HepG2 (cell line): ENCODE measurements at regions not wholly inside any gene's neighbourhood (a gene's known extent, or its start where the extent isn't known, plus 50 kb on each side); places are given as distances from the start of the nearest gene placed in this dataset.

ENCODE experiments used
- ATAC-seq: fragments of 200-7000 bp; cut with Tn5 transposase; 3 replicates; pipeline ENCODE4 v1.9.1; 2020; ENCODE audit warnings: mild to moderate bottlenecking, moderate library complexity
- BruUV-seq: library from RNA; stranded (reverse); fragments of 400-500 nt; replicated peaks from 2 replicates; lab custom pipeline; 2021; lab: Mats Ljungman, UMichigan
- CTCF ChIA-PET: fragments of 300-600 bp; formaldehyde crosslinking; extraction: SDS; loops from one replicate; lab custom pipeline; 2021; ENCODE audit warnings: low total read pairs, inconsistent platforms, low intra/inter-chr PET ratio; lab: Yijun Ruan, JAX
- POLR2A ChIA-PET: fragments of 350-600 bp; sonication (Branson Sonifier 250); formaldehyde crosslinking; loops from one replicate; lab custom pipeline; 2020; ENCODE audit warnings: antibody characterized with exemption, inconsistent platforms; lab: Yijun Ruan, JAX
- DNase-seq: peaks from one replicate; pipeline ENCODE4 v3.0.0-alpha.2; 2015; ENCODE audit warnings: low spot score
- FAIRE-seq: peaks from 3 replicates; lab custom pipeline; 2011; peaks lifted over from hg19 to GRCh38; lab: Jason Lieb, UNC
- H2AFZ ChIP-seq: one replicate; pipeline ENCODE4 v1.6.1; 2011; ENCODE audit warnings: low read length, inconsistent platforms
- H3K27ac ChIP-seq: fragments of 300-600 bp; 3 replicates; pipeline ENCODE4 v1.8.0; 2011; ENCODE audit warnings: mixed run types, mild to moderate bottlenecking, mixed read lengths, low read length, inconsistent platforms; ENCODE audit not compliant: insufficient read depth; ENCODE audit errors: extremely low read length
- H3K27me3 ChIP-seq, 2 experiments: fragments of 200-600 bp in 1 of 2; 2 replicates in 1 of 2; 3 replicates in 1 of 2; pipeline versions ENCODE4 v1.6.0 to v1.8.0; 2011; ENCODE audit warnings: low read length in 2 of 2, mild to moderate bottlenecking in 2 of 2, moderate library complexity in 2 of 2, inconsistent platforms in 1 of 2; ENCODE audit not compliant: insufficient read depth in 2 of 2, control insufficient read depth in 1 of 2
- H3K36me3 ChIP-seq, 2 experiments: fragments of 200-600 bp in 1 of 2; replicated peaks in 1 of 2; 2 replicates in 1 of 2; 3 replicates in 1 of 2; pipeline versions ENCODE4 v1.5.1 to v1.8.0; 2011; ENCODE audit warnings: low read length in 2 of 2, inconsistent platforms in 1 of 2; ENCODE audit not compliant: insufficient read depth in 2 of 2, control insufficient read depth in 1 of 2
- H3K4me1 ChIP-seq: 2 replicates; pipeline ENCODE4 v1.5.1; 2012; ENCODE audit warnings: low read length, inconsistent platforms; ENCODE audit not compliant: insufficient read depth
- H3K4me2 ChIP-seq: 2 replicates; pipeline ENCODE4 v1.6.0; 2011; ENCODE audit warnings: low read depth, low read length, inconsistent platforms
- H3K4me3 ChIP-seq, 3 experiments: fragments of 200-600 bp in 1 of 3; sonication (generic), shearing (Covaris generic) in 1 of 3; replicated peaks in 1 of 3; 2 replicates each; pipeline ENCODE4 v1.5.1; 2011 to 2016; ENCODE audit warnings: low read length in 3 of 3, inconsistent platforms in 2 of 3, low read depth in 2 of 3, mild to moderate bottlenecking in 2 of 3, control low read depth in 1 of 3, mixed read lengths in 1 of 3; ENCODE audit not compliant: insufficient read depth in 1 of 3
- H3K79me2 ChIP-seq: one replicate; pipeline ENCODE4 v1.6.1; 2011; ENCODE audit warnings: low read length, inconsistent platforms; ENCODE audit not compliant: insufficient read depth
- H3K9ac ChIP-seq: 2 replicates; pipeline ENCODE4 v1.6.0; 2011; ENCODE audit warnings: mild to moderate bottlenecking, low read depth, low read length, inconsistent platforms; ENCODE audit not compliant: insufficient read depth
- H3K9me3 ChIP-seq: 2 replicates; pipeline ENCODE4 v1.5.1; 2012; ENCODE audit warnings: mild to moderate bottlenecking, low read length
- H4K20me1 ChIP-seq: 2 replicates; pipeline ENCODE4 v1.6.0; 2011; ENCODE audit warnings: inconsistent platforms, mild to moderate bottlenecking, low read length, moderate library complexity; ENCODE audit not compliant: insufficient read depth
- MED1 ChIP-seq: sonication (generic); formaldehyde crosslinking; IDR thresholded peaks from 2 replicates; pipeline ENCODE4 v1.4.0; 2020; ENCODE audit warnings: missing genetic modification reagents
- POLR2AphosphoS2 ChIP-seq: IDR thresholded peaks from 2 replicates; pipeline ENCODE4 v1.6.1; 2011; ENCODE audit warnings: low read depth, low read length, improper control_type of control experiment
- RNF219 ChIP-seq: sonication (generic); formaldehyde crosslinking; IDR thresholded peaks from 2 replicates; pipeline ENCODE4 v1.5.0; 2020; ENCODE audit warnings: mild to moderate bottlenecking, missing genetic modification reagents
- UBTF ChIP-seq: sonication (generic); formaldehyde crosslinking; IDR thresholded peaks from 2 replicates; pipeline ENCODE4 v1.4.0; 2020; ENCODE audit warnings: mild to moderate bottlenecking, missing genetic modification reagents
- ZBTB10 ChIP-seq: sonication (generic); formaldehyde crosslinking; IDR thresholded peaks from 2 replicates; pipeline ENCODE4 v1.4.0; 2020; ENCODE audit warnings: missing genetic modification reagents, borderline replicate concordance
- ZFP37 ChIP-seq: sonication (generic); formaldehyde crosslinking; IDR thresholded peaks from 2 replicates; pipeline ENCODE4 v1.4.0; 2020; ENCODE audit warnings: missing genetic modification reagents, borderline replicate concordance
- ZNF143 ChIP-seq: sonication (generic); formaldehyde crosslinking; IDR thresholded peaks from 2 replicates; pipeline ENCODE4 v1.4.0; 2020; ENCODE audit warnings: missing genetic modification reagents
- ZNF414 ChIP-seq: sonication (generic); formaldehyde crosslinking; IDR thresholded peaks from 2 replicates; pipeline ENCODE4 v1.5.0; 2020; ENCODE audit warnings: missing genetic modification reagents
- WGBS: methylation state at CpG from one replicate; pipeline ENCODE4 v1.1.6; 2017; ENCODE audit warnings: low lambda C conversion rate; 5-methylcytosine and 5-hydroxymethylcytosine counted together
- in situ Hi-C: cut with HindIII; loops from 2 replicates; pipeline ENCODE4 v1.10.0; 2017; ENCODE audit warnings: low pct_unique_long_range_greater_than_20kb; ENCODE audit not compliant: extremely low pct_ligation_motif_present
- intact Hi-C: fragments of 100-400 bp; cut with micrococcal nuclease; formaldehyde crosslinking; loops from one replicate; pipeline ENCODE4 v1.10.0; 2022; ENCODE audit not compliant: unreplicated experiment

GRCh38 chr15:79606831-79607355 lies 174.8 kb downstream of the MINAR1 start:
- ChIA-PET CTCF (no interaction called here), POLR2A (no interaction called here)
- Histone ChIP-seq H3K9ac (no peak overlapping the region), H4K20me1 (no peaks in the 10 kb centered on the region), H3K4me1 (no peaks in the 10 kb centered on the region), H3K9me3 (no peaks in the 10 kb centered on the region), H3K79me2 (no peaks in the 10 kb centered on the region), H3K36me3 (no peaks in the 10 kb centered on the region), H3K4me3 (no peak overlapping the region), H3K27me3 (peaks cover 0 to 15% of the 10 kb centered on the region in 2 experiments; a peak in 2 of 5 replicates), H3K27ac (no peak overlapping the region), H2AFZ (no peak overlapping the region), H3K4me2 (no peak overlapping the region)
- in situ Hi-C loops (no loop called here), intact Hi-C loops (no loop called here)
- BruUV-seq: no TSS peak
- ATAC-seq (no peak), FAIRE-seq (no peak), DNase-seq (no peak)
- 57% methylated on average over 5 of the region's 5 CpGs for WGBS
- TF ChIP-seq POLR2AphosphoS2 (no peak), UBTF (CRISPR knock-in tag) (no peak)

GRCh38 chr15:79608066-79608864 lies 176.1 kb downstream of the MINAR1 start:
- Histone ChIP-seq H3K36me3 (no peaks in the 10 kb centered on the region), H3K4me2 (no peak overlapping the region), H3K4me3 (no peak overlapping the region), H3K4me1 (no peaks in the 10 kb centered on the region), H3K9me3 (no peaks in the 10 kb centered on the region), H3K27me3 (peaks cover 0 to 15% of the 10 kb centered on the region in 2 experiments; a peak in 1 of 5 replicates), H3K27ac (no peak overlapping the region), H2AFZ (no peak overlapping the region), H3K9ac (no peak overlapping the region), H4K20me1 (no peaks in the 10 kb centered on the region), H3K79me2 (no peaks in the 10 kb centered on the region)
- intact Hi-C loops: no loop called here
- BruUV-seq: no TSS peak
- FAIRE-seq: no peak
- ATAC-seq: no peak
- 1% methylated on average over 3 of the region's 3 CpGs for WGBS
- DNase-seq: no peak
- in situ Hi-C loops: no loop called here
- ChIA-PET POLR2A (no interaction called here), CTCF (no interaction called here)
- no peak for TF ChIP-seq RNF219 (CRISPR knock-in tag)
- TF ChIP-seq ZFP37: no peak
- no peak for TF ChIP-seq MED1 (CRISPR knock-in tag)
- no peak for TF ChIP-seq ZNF414 (CRISPR knock-in tag)
- no peak for TF ChIP-seq ZNF143 (CRISPR knock-in tag)
- no peak for TF ChIP-seq ZBTB10 (CRISPR knock-in tag)
